ENCODE measurements at regions not wholly inside any gene's neighbourhood (a gene's known extent, or its start where the extent isn't known, plus 50 kb on each side); places are given as distances from the start of the nearest gene placed in this dataset.
"Not testable (repeated sequence)": the region's sequence is repeated elsewhere in the genome, so short reads cannot be mapped to it uniquely, and the experiment has no call there.

GRCh38 chr15:31221936-31222515 is 104.6 kb upstream of the KLF13 start:
- DNase-seq: no peak

GRCh38 chr15:31222773-31223341 is 103.8 kb upstream of the KLF13 start:
- DNase-seq: no peak

- peak; percentile 16 for DNase-seq
These were observed 102.9 kb upstream of the KLF13 start for GRCh38 chr15:31223478-31224350.

- not testable (repeated sequence) for DNase-seq
These were observed 102.0 kb upstream of the KLF13 start for GRCh38 chr15:31224661-31225060.

GRCh38 chr15:31225356-31225955 is 101.2 kb upstream of the KLF13 start:
- DNase-seq: no peak

- DNase-seq: no peak
These were observed 100.6 kb upstream of the KLF13 start for GRCh38 chr15:31226021-31226420.

GRCh38 chr15:31227235-31227634 is 99.4 kb upstream of the KLF13 start:
- no peak for DNase-seq

- no peak for DNase-seq
These were observed 98.6 kb upstream of the KLF13 start for GRCh38 chr15:31228011-31228484.

GRCh38 chr15:31228980-31229826 is 97.4 kb upstream of the KLF13 start:
- no peak for DNase-seq

- DNase-seq: no peak
These were observed 95.8 kb upstream of the KLF13 start for GRCh38 chr15:31230630-31231485.

GRCh38 chr15:31234815-31235214 is 91.8 kb upstream of the KLF13 start:
- DNase-seq: no peak

- peak; percentile 88 for DNase-seq
These were observed 91.1 kb upstream of the KLF13 start for GRCh38 chr15:31235311-31236183.

GRCh38 chr15:31236184-31237042 is 90.2 kb upstream of the KLF13 start:
- peak; percentile 83 for DNase-seq

GRCh38 chr15:31237043-31237324 is 89.7 kb upstream of the KLF13 start:
- no peak for DNase-seq

GRCh38 chr15:31238906-31239305 is 87.7 kb upstream of the KLF13 start:
- no peak for DNase-seq

- DNase-seq: no peak
These were observed 87.2 kb upstream of the KLF13 start for GRCh38 chr15:31239409-31239808.

GRCh38 chr15:31241888-31242522 is 84.6 kb upstream of the KLF13 start:
- DNase-seq: no peak

GRCh38 chr15:31243895-31244294 is 82.7 kb upstream of the KLF13 start:
- DNase-seq: no peak

- DNase-seq: no peak
These were observed 81.4 kb upstream of the KLF13 start for GRCh38 chr15:31245135-31245689.

Measured in NCI-H1092 (cell line).